Testis (tissue), 2 donors: ENCODE measurements at regions not wholly inside any gene's neighbourhood (a gene's known extent, or its start where the extent isn't known, plus 50 kb on each side); places are given as distances from the start of the nearest gene placed in this dataset.

Experiments used
- DNase-seq: peaks from one replicate; pipeline ENCODE4 v3.0.0-alpha.2; 2019
- H3K27ac ChIP-seq, 2 donors: fragments of 200-600 bp; sonication (generic); one replicate each; pipeline ENCODE4 v1.5.1; 2019
- H3K27me3 ChIP-seq: fragments of 200-600 bp; sonication (generic); one replicate; pipeline ENCODE4 v1.5.1; 2019
- H3K36me3 ChIP-seq: fragments of 200-600 bp; sonication (generic); one replicate; pipeline ENCODE4 v1.5.1; 2017; ENCODE audit warnings: low read depth; ENCODE audit errors: missing control alignments
- H3K4me1 ChIP-seq: fragments of 200-600 bp; sonication (generic); one replicate; pipeline ENCODE4 v1.5.1; 2019
- H3K4me3 ChIP-seq, 2 donors: fragments of 200-600 bp; sonication (generic); one replicate each; pipeline ENCODE4 v1.5.1; 2017 to 2019
- H3K9me3 ChIP-seq: fragments of 200-600 bp; sonication (generic); one replicate; pipeline ENCODE4 v1.5.1; 2017
- CTCF ChIP-seq, 3 experiments: fragments of 450-650 bp in 2 of 3; fragments of 200-600 bp in 1 of 3; sonication (generic) in 1 of 3; IDR thresholded peaks; one replicate each; pipeline ENCODE4 v1.5.1; 2016 to 2019; ENCODE audit warnings: antibody characterized with exemption in 3 of 3, mild to moderate bottlenecking in 2 of 3, moderate library complexity in 1 of 3
- POLR2A ChIP-seq: fragments of 450-650 bp; IDR thresholded peaks from one replicate; pipeline ENCODE4 v1.6.1; 2017; ENCODE audit warnings: antibody characterized with exemption, mild to moderate bottlenecking, moderate library complexity
- WGBS, 2 donors: methylation state at CpG; one replicate each; pipeline ENCODE4 v1.1.5; 2018; 5-methylcytosine and 5-hydroxymethylcytosine counted together
- intact Hi-C: fragments of 100-400 bp; cut with DNase I; formaldehyde crosslinking; loops from one replicate; pipeline ENCODE4 v1.15.1; 2023; ENCODE audit warnings: low total_unique reads

- TF ChIP-seq POLR2A (no peak), CTCF (IDR thresholded peaks at IDR 0.05) (no peak)
- intact Hi-C loops: no loop called here
- H3K4me1 ChIP-seq: no peaks in the 10 kb centered on the region
- H3K4me3 ChIP-seq: no peak overlapping the region
- no peak for DNase-seq
- H3K36me3 ChIP-seq: no peaks in the 10 kb centered on the region
- 63 to 70% methylated on average over 8 of the region's 8 CpGs for WGBS, 2 donors
- no peak overlapping the region for H3K27ac ChIP-seq
- H3K27me3 ChIP-seq: no peaks in the 10 kb centered on the region
- no peaks in the 10 kb centered on the region for H3K9me3 ChIP-seq
Measured at GRCh38 chr12:105554856-105555255, 224.4 kb downstream of the C12orf75 start.

DNA sequence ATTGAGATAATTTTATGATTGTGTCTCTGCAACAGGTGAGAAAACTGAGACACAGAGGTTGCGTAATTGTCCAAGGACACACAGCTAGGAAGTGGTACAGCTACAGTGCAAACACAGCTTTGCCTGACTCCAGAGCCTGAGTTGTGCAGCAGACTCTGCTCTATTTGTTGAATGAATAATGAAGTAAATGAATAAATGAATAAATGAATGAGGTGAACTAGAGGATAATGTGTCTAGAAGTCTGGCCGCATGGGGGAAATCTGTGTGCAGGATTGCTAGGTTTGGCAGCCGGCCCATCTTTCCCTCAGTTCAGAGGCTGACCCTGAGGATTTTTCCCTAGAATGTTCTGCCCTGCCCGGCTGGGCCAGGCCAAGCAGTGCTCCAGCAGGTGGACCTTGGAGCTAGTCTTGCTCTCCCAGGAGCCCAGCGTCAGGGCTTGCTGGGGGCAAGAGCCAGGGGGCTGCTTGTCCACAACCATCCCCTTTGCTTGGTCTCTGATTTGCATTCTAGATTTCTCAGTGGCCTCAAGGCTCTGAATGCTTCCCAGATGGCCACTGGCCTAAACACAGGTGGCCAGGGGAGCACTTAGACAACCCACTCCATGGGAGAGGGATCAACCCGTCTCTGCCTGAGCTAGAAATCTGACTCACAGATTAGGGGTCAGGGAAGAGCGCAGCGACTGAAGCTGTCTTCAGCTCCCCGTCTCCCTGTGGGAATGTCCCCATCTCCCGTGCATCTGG, 225.2 kb downstream of the C12orf75 start:
- TF ChIP-seq CTCF (IDR thresholded peaks at IDR 0.05) (no peak), POLR2A (no peak)
- no peak overlapping the region for H3K4me3 ChIP-seq
- H3K27ac ChIP-seq: no peak overlapping the region
- no peaks in the 10 kb centered on the region for H3K9me3 ChIP-seq
- H3K4me1 ChIP-seq: no peaks in the 10 kb centered on the region
- no peaks in the 10 kb centered on the region for H3K36me3 ChIP-seq
- intact Hi-C loops: no loop called here
- peak; percentile 17 for DNase-seq
- no peaks in the 10 kb centered on the region for H3K27me3 ChIP-seq
- 81 to 82% methylated on average over 10 of the region's 10 CpGs for WGBS, 2 donors

GRCh38 chr12:105559310-105559709, 228.8 kb downstream of the C12orf75 start:
- intact Hi-C loops: no loop called here
- H3K9me3 ChIP-seq: no peaks in the 10 kb centered on the region
- no peak overlapping the region for H3K4me3 ChIP-seq
- TF ChIP-seq CTCF (IDR thresholded peaks at IDR 0.05): no peak
- TF ChIP-seq POLR2A: no peak
- no peaks in the 10 kb centered on the region for H3K4me1 ChIP-seq
- H3K36me3 ChIP-seq: no peaks in the 10 kb centered on the region
- 91 to 96% methylated on average over 6 of the region's 6 CpGs for WGBS, 2 donors
- H3K27ac ChIP-seq: no peak overlapping the region
- DNase-seq: no peak
- no peaks in the 10 kb centered on the region for H3K27me3 ChIP-seq

- H3K27me3 ChIP-seq: no peaks in the 10 kb centered on the region
- WGBS, 2 donors: 68 to 69% methylated on average over 7 of the region's 7 CpGs
- H3K9me3 ChIP-seq: no peaks in the 10 kb centered on the region
- H3K4me1 ChIP-seq: no peaks in the 10 kb centered on the region
- DNase-seq: no peak
- no peaks in the 10 kb centered on the region for H3K36me3 ChIP-seq
- no peak overlapping the region for H3K27ac ChIP-seq
- no peak overlapping the region for H3K4me3 ChIP-seq
- TF ChIP-seq POLR2A (no peak), CTCF (IDR thresholded peaks at IDR 0.05) (no peak)
- intact Hi-C loops: no loop called here
Measured at GRCh38 chr12:105561546-105562198, 231.2 kb downstream of the C12orf75 start.
